DND-41 (cell line): ENCODE measurements at regions not wholly inside any gene's neighbourhood (a gene's known extent, or its start where the extent isn't known, plus 50 kb on each side); places are given as distances from the start of the nearest gene placed in this dataset.
"Not testable (repeated sequence)": the region's sequence is repeated elsewhere in the genome, so short reads cannot be mapped to it uniquely, and the experiment has no call there.

Source experiments
- EZH2 ChIP-seq: IDR thresholded peaks from 3 replicates; pipeline ENCODE4 v1.6.1; 2012; ENCODE audit warnings: borderline replicate concordance, low read depth, mild to moderate bottlenecking, moderate library complexity, low read length, inconsistent platforms; ENCODE audit not compliant: severe bottlenecking
- TF ChIP-seq, protein P1 (sequence below): IDR thresholded peaks from 2 replicates; pipeline ENCODE4 v1.5.1; 2012; ENCODE audit warnings: borderline replicate concordance, low read length, moderate library complexity, mild to moderate bottlenecking; ENCODE audit not compliant: poor library complexity, severe bottlenecking; ENCODE audit errors: extremely low read depth

DNA sequence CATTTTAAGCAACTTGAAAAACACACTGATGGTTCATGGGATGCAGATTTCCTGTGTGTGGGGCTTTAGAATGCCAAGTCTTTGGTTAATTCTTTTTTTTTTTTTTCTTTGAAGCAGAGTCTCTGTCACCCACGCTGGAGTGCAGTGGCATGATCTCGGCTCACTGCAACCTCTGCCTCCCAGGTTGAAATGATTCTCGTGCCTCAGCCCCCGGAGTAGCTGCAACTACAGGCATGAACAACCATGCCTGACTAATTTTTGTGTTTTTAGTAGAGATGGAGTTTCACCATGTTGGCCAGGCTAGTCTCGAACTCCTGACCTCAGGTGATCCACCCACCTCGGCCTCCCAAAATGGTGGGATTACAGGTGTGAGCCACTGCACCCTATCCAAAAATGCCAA, 228.3 kb downstream of the EFCAB11 start:
- not testable (repeated sequence) for TF ChIP-seq EZH2
- TF ChIP-seq, protein P1, sequence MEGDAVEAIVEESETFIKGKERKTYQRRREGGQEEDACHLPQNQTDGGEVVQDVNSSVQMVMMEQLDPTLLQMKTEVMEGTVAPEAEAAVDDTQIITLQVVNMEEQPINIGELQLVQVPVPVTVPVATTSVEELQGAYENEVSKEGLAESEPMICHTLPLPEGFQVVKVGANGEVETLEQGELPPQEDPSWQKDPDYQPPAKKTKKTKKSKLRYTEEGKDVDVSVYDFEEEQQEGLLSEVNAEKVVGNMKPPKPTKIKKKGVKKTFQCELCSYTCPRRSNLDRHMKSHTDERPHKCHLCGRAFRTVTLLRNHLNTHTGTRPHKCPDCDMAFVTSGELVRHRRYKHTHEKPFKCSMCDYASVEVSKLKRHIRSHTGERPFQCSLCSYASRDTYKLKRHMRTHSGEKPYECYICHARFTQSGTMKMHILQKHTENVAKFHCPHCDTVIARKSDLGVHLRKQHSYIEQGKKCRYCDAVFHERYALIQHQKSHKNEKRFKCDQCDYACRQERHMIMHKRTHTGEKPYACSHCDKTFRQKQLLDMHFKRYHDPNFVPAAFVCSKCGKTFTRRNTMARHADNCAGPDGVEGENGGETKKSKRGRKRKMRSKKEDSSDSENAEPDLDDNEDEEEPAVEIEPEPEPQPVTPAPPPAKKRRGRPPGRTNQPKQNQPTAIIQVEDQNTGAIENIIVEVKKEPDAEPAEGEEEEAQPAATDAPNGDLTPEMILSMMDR: not testable (repeated sequence)
